IMR-90 (cell line): ENCODE measurements at regions not wholly inside any gene's neighbourhood (a gene's known extent, or its start where the extent isn't known, plus 50 kb on each side); places are given as distances from the start of the nearest gene placed in this dataset.

Experiments
- ATAC-seq: fragments of 200-7000 bp; cut with Tn5 transposase; 2 replicates; pipeline ENCODE4 v1.9.1; 2020; ENCODE audit warnings: low read depth, mild to moderate bottlenecking, moderate library complexity
- BruUV-seq: library from RNA; stranded (reverse); fragments of 400-500 nt; replicated peaks from 2 replicates; lab custom pipeline; 2021; lab: Mats Ljungman, UMichigan
- CTCF ChIA-PET: fragments of 300-600 bp; formaldehyde crosslinking; extraction: SDS; loops from one replicate; lab custom pipeline; 2021; ENCODE audit warnings: antibody characterized with exemption; lab: Yijun Ruan, JAX
- POLR2A ChIA-PET: fragments of 300-600 bp; sonication (Branson Sonifier 250); formaldehyde crosslinking; loops from one replicate; lab custom pipeline; 2022; ENCODE audit warnings: antibody characterized with exemption; ENCODE audit not compliant: unreplicated experiment; lab: Charles Lee
- DNase-seq: peaks from one replicate; pipeline ENCODE4 v3.0.0; 2013
- H2AFZ ChIP-seq: replicated peaks from 2 replicates; pipeline ENCODE3; 2013; ENCODE audit warnings: low read length, mild to moderate bottlenecking; ENCODE audit not compliant: poor library complexity
- H2AK5ac ChIP-seq: 2 replicates; pipeline ENCODE4 v1.6.1; 2013; ENCODE audit warnings: low read depth, low read length, inconsistent platforms
- H2AK9ac ChIP-seq: replicated peaks from 2 replicates; pipeline ENCODE3; 2013; ENCODE audit warnings: mild to moderate bottlenecking, low read depth, low read length, moderate library complexity; ENCODE audit not compliant: poor library complexity
- H2BK120ac ChIP-seq: 2 replicates; pipeline ENCODE4 v1.6.1; 2013; ENCODE audit warnings: low read depth, low read length, inconsistent platforms
- H2BK15ac ChIP-seq: 3 replicates; pipeline ENCODE4 v1.6.1; 2013; ENCODE audit warnings: low read depth, low read length, inconsistent platforms
- H2BK20ac ChIP-seq: 2 replicates; pipeline ENCODE4 v1.6.1; 2013; ENCODE audit warnings: low read depth, mild to moderate bottlenecking, inconsistent platforms, low read length, moderate library complexity
- H2BK5ac ChIP-seq: 2 replicates; pipeline ENCODE4 v1.6.1; 2013; ENCODE audit warnings: mild to moderate bottlenecking, low read depth, low read length, inconsistent platforms; ENCODE audit not compliant: poor library complexity, severe bottlenecking
- H3K14ac ChIP-seq: replicated peaks from 2 replicates; pipeline ENCODE4 v1.6.1; 2013; ENCODE audit warnings: low read depth, low read length, inconsistent platforms
- H3K18ac ChIP-seq: 2 replicates; pipeline ENCODE4 v1.6.1; 2013; ENCODE audit warnings: low read depth, low read length, control low read depth
- H3K23ac ChIP-seq: 2 replicates; pipeline ENCODE4 v1.6.1; 2013; ENCODE audit warnings: low read depth, low read length, inconsistent platforms
- H3K27ac ChIP-seq: 2 replicates; pipeline ENCODE4 v1.5.1; 2013; ENCODE audit warnings: mild to moderate bottlenecking, control low read depth, low read length; ENCODE audit not compliant: insufficient read depth
- H3K27me3 ChIP-seq: 2 replicates; pipeline ENCODE4 v1.6.1; 2013; ENCODE audit warnings: low read length; ENCODE audit not compliant: control insufficient read depth, insufficient read depth
- H3K36me3 ChIP-seq: 2 replicates; pipeline ENCODE4 v1.6.1; 2013; ENCODE audit warnings: low read length, mixed read lengths; ENCODE audit not compliant: control insufficient read depth, insufficient read depth
- H3K4ac ChIP-seq: 2 replicates; pipeline ENCODE4 v1.6.1; 2013; ENCODE audit warnings: low read depth, low read length, inconsistent platforms
- H3K4me1 ChIP-seq: 2 replicates; pipeline ENCODE4 v1.6.1; 2013; ENCODE audit warnings: low read length, mixed read lengths; ENCODE audit not compliant: control insufficient read depth, insufficient read depth
- H3K4me2 ChIP-seq: 2 replicates; pipeline ENCODE4 v1.6.1; 2013; ENCODE audit warnings: low read depth, mild to moderate bottlenecking, control low read depth, low read length, moderate library complexity
- H3K4me3 ChIP-seq: 2 replicates; pipeline ENCODE4 v1.5.1; 2013; ENCODE audit warnings: low read depth, mild to moderate bottlenecking, control low read depth, low read length, moderate library complexity; ENCODE audit not compliant: insufficient read depth
- H3K56ac ChIP-seq: 2 replicates; pipeline ENCODE4 v1.6.1; 2013; ENCODE audit warnings: low read length, inconsistent platforms; ENCODE audit not compliant: insufficient read depth; ENCODE audit errors: extremely low read depth
- H3K79me1 ChIP-seq, 2 experiments: 2 replicates each; pipeline ENCODE4 v1.6.1; 2013; ENCODE audit warnings: low read length in 2 of 2, inconsistent platforms in 1 of 2, low read depth in 1 of 2
- H3K9ac ChIP-seq: 2 replicates; pipeline ENCODE4 v1.6.1; 2013; ENCODE audit warnings: low read depth, low read length, control low read depth
- H3K9me1 ChIP-seq: 2 replicates; pipeline ENCODE4 v1.6.1; 2013; ENCODE audit warnings: low read length, inconsistent platforms; ENCODE audit not compliant: insufficient read depth
- H3K9me3 ChIP-seq: 2 replicates; pipeline ENCODE4 v1.6.1; 2013; ENCODE audit warnings: low read length; ENCODE audit not compliant: control insufficient read depth, insufficient read depth
- H4K20me1 ChIP-seq: 2 replicates; pipeline ENCODE4 v1.6.1; 2013; ENCODE audit warnings: low read length, inconsistent platforms; ENCODE audit not compliant: insufficient read depth
- H4K5ac ChIP-seq: 2 replicates; pipeline ENCODE4 v1.6.1; 2013; ENCODE audit warnings: mild to moderate bottlenecking, low read depth, low read length, control low read depth
- H4K8ac ChIP-seq, 2 experiments: 2 replicates each; pipeline ENCODE4 v1.6.1; 2013; ENCODE audit warnings: low read depth in 2 of 2, low read length in 2 of 2, control low read depth in 1 of 2, inconsistent platforms in 1 of 2
- H4K91ac ChIP-seq: 2 replicates; pipeline ENCODE4 v1.6.1; 2013; ENCODE audit warnings: low read depth, low read length, inconsistent platforms; ENCODE audit not compliant: insufficient read depth
- CHD1 ChIP-seq: IDR thresholded peaks from 2 replicates; pipeline ENCODE4 v1.6.1; 2012; ENCODE audit warnings: low read depth, low read length, improper control_type of control experiment
- MXI1 ChIP-seq: IDR thresholded peaks from 2 replicates; pipeline ENCODE4 v1.6.1; 2012; ENCODE audit warnings: low read depth, mild to moderate bottlenecking, low read length, moderate library complexity, borderline replicate concordance
- NFE2L2 ChIP-seq: fragments of 150-350 bp; IDR thresholded peaks from 2 replicates; pipeline ENCODE4 v1.6.1; 2016; ENCODE audit warnings: low read depth, mild to moderate bottlenecking, low read length
- RAD21 ChIP-seq: IDR thresholded peaks from 2 replicates; pipeline ENCODE4 v1.6.1; 2012; ENCODE audit warnings: low read length, improper control_type of control experiment
- RFX5 ChIP-seq: IDR thresholded peaks from 2 replicates; pipeline ENCODE4 v1.8.0; 2012; ENCODE audit warnings: low read depth, mild to moderate bottlenecking, low read length, moderate library complexity
- WGBS, 2 experiments: methylation state at CpG; one replicate each; pipeline versions ENCODE4 v1.1.5 to v1.1.7; 2013; ENCODE audit warnings: missing lambda C conversion rate in 2 of 2; ENCODE audit not compliant: insufficient read length in 1 of 2; ENCODE audit errors: extremely low coverage in 2 of 2; 5-methylcytosine and 5-hydroxymethylcytosine counted together
- dilution Hi-C: fragments of 300-500 bp; cut with HindIII; formaldehyde crosslinking; loops from one replicate; pipeline ENCODE4 v1.14.3; 2018; ENCODE audit warnings: low sequenced_read_pairs; ENCODE audit not compliant: unreplicated experiment
- in situ Hi-C: fragments of 300-500 bp; cut with MboI; formaldehyde crosslinking; loops from 3 replicates; pipeline ENCODE4 v1.14.3; 2019; ENCODE audit warnings: low sequenced_read_pairs, inconsistent platforms, mixed read lengths
- intact Hi-C: fragments of 100-400 bp; cut with micrococcal nuclease; formaldehyde crosslinking; loops from 2 replicates; pipeline ENCODE4 v1.10.0; 2022
- TF ChIP-seq, protein P1 (sequence below): fragments of 150-350 bp; IDR thresholded peaks from 2 replicates; pipeline ENCODE4 v1.6.1; 2017; ENCODE audit warnings: mild to moderate bottlenecking, antibody characterized with exemption, low read length, low read depth

GRCh38 chr2:182622231-182622630 is 93.8 kb upstream of the DNAJC10 start:
- Histone ChIP-seq H2AK5ac (no peak overlapping the region), H3K36me3 (no peaks in the 10 kb centered on the region), H3K4me2 (no peak overlapping the region), H3K9me1 (peaks cover 2% of the 10 kb centered on the region), H2BK5ac (no peak overlapping the region), H3K79me1 (no peaks in the 10 kb centered on the region), H4K8ac (no peak overlapping the region), H3K56ac (no peak overlapping the region), H2AK9ac (no peak overlapping the region), H3K18ac (no peak overlapping the region), H3K4me1 (peaks cover 7% of the 10 kb centered on the region; the same call in 1 of the 2 replicates), H3K27ac (no peak overlapping the region), H3K27me3 (no peaks in the 10 kb centered on the region), H3K9ac (no peak overlapping the region), H4K91ac (peak overlapping the region; percentile 4; the same call in 1 of the 2 replicates), H2BK20ac (0 out of 2 replicates have a peak overlapping the region, but pooled peaks have one; percentile 9), H3K23ac (no peak overlapping the region), H3K9me3 (no peaks in the 10 kb centered on the region), H2AFZ (no peak overlapping the region), H2BK120ac (no peak overlapping the region), H4K20me1 (no peaks in the 10 kb centered on the region), H2BK15ac (no peak overlapping the region), H3K4me3 (no peak overlapping the region), H3K4ac (no peak overlapping the region; the same call in 1 of the 2 replicates), H3K14ac (no peak overlapping the region), H4K5ac (0 out of 2 replicates have a peak overlapping the region, but pooled peaks have one; percentile 18)
- no CpG with 5 or more reads among the region's 2 CpGs for WGBS, 2 experiments
- CTCF ChIA-PET, result no interaction called here
- intact Hi-C loops, result no loop called here
- DNase-seq (peak; percentile 41), ATAC-seq (peak; percentile 80)
- dilution Hi-C loops, result no loop called here
- TF ChIP-seq RFX5, result no peak
- no peak for TF ChIP-seq MXI1
- TF ChIP-seq, protein P1, sequence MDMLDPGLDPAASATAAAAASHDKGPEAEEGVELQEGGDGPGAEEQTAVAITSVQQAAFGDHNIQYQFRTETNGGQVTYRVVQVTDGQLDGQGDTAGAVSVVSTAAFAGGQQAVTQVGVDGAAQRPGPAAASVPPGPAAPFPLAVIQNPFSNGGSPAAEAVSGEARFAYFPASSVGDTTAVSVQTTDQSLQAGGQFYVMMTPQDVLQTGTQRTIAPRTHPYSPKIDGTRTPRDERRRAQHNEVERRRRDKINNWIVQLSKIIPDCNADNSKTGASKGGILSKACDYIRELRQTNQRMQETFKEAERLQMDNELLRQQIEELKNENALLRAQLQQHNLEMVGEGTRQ, result no peak
- TF ChIP-seq NFE2L2, result no peak
- no peak for TF ChIP-seq CHD1
- TF ChIP-seq RAD21, result no peak
- no TSS peak for BruUV-seq
- in situ Hi-C loops, result no loop called here
- POLR2A ChIA-PET, result no interaction called here
